Hepatocyte (in vitro differentiated cells): ENCODE measurements at regions not wholly inside any gene's neighbourhood (a gene's known extent, or its start where the extent isn't known, plus 50 kb on each side); places are given as distances from the start of the nearest gene placed in this dataset.

ENCODE experiments used
- CTCF ChIP-seq: fragments of 200-600 bp; sonication (generic); IDR thresholded peaks from 2 replicates; pipeline ENCODE4 v1.5.1; 2016; ENCODE audit warnings: antibody characterized with exemption, mild to moderate bottlenecking; ENCODE audit not compliant: poor library complexity
- EZH2phosphoT487 ChIP-seq: fragments of 200-600 bp; sonication (generic); IDR thresholded peaks from one replicate; pipeline ENCODE4 v1.6.1; 2018; ENCODE audit warnings: antibody characterized with exemption, mild to moderate bottlenecking, low read depth, moderate library complexity; ENCODE audit not compliant: unreplicated experiment, severe bottlenecking

GRCh38 chr2:102091121-102091520 lies 51.4 kb upstream of the IL1R1 start:
- TF ChIP-seq CTCF = no peak
- no peak for TF ChIP-seq EZH2phosphoT487
